DMS53 (cell line): ENCODE measurements at regions not wholly inside any gene's neighbourhood (a gene's known extent, or its start where the extent isn't known, plus 50 kb on each side); places are given as distances from the start of the nearest gene placed in this dataset.

Experiments used
- DNase-seq: peaks from one replicate; lab custom pipeline; 2025; lab: John Stamatoyannopoulos, UW

GRCh38 chr16:89043636-89044417, 49.8 kb upstream of the ACSF3 start:
- no peak for DNase-seq
